ENCODE measurements at regions not wholly inside any gene's neighbourhood (a gene's known extent, or its start where the extent isn't known, plus 50 kb on each side); places are given as distances from the start of the nearest gene placed in this dataset.

DNA sequence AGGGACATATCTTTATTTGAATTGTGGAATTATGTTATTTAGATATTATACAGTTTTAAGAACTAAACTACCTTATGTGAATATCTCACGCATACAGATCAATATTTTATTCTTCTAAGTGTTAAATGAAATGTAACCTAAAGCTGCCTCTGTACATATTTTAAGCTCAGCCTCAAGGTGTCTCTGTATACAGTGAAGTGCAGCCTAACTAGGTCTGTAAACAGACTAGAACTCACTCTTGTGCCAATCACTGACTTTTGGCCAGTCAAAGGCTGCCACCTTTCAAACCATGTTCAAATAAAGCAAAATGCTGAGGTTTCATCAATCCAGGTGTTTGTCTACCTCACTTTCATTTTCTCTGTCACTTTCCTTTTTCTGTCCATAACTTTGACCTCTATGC, 1074.5 kb upstream of the PRKX start:
- H3K36me3 Mint-ChIP-seq (ENCODE audit: low read depth): no peaks in the 10 kb centered on the region
- H3K27ac Mint-ChIP-seq: no peak overlapping the region
- no peak overlapping the region for H3K4me3 Mint-ChIP-seq
- TF ChIP-seq CTCF (IDR thresholded peaks at IDR 0.05): no peak
- H3K9me3 Mint-ChIP-seq: peaks cover 4% of the 10 kb centered on the region; the same call in 1 of the 2 replicates
- no peaks in the 10 kb centered on the region for H3K4me1 Mint-ChIP-seq (ENCODE audit: low read depth)
- DNase-seq: no peak
- H3K27me3 Mint-ChIP-seq (ENCODE audit: insufficient read depth): no peaks in the 10 kb centered on the region; the same call in 1 of the 2 replicates

- H3K9me3 Mint-ChIP-seq: peaks cover 17% of the 10 kb centered on the region; the same call in 1 of the 2 replicates
- no peaks in the 10 kb centered on the region for H3K4me1 Mint-ChIP-seq (ENCODE audit: low read depth)
- DNase-seq: no peak
- H3K27me3 Mint-ChIP-seq (ENCODE audit: insufficient read depth): no peaks in the 10 kb centered on the region
- no peak overlapping the region for H3K4me3 Mint-ChIP-seq
- H3K27ac Mint-ChIP-seq: no peak overlapping the region
- TF ChIP-seq CTCF (IDR thresholded peaks at IDR 0.05): no peak
- H3K36me3 Mint-ChIP-seq (ENCODE audit: low read depth): no peaks in the 10 kb centered on the region
These were observed 1051.4 kb upstream of the PRKX start for GRCh38 chrX:4764888-4765287.

DNA sequence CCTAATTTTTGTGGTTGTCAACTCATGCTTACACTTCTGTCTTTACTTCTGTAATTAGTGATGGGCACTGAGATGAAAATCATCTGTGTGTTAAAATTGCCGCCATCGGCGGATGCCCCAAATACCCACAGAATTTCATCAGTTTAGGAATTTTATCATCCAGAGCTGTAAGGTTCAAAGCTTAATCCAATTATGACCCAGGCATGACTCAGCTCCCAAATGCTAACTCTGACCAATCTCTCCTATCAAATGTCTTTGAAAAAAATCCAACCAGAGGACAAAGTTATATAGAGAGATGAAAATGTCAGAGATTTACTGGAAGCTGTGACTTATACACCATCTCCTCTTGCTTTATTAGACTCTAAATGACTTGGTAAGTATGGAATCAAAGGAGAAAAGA, 1048.7 kb upstream of the PRKX start:
- H3K9me3 Mint-ChIP-seq: peaks cover 21% of the 10 kb centered on the region
- no peak for TF ChIP-seq CTCF (IDR thresholded peaks at IDR 0.05)
- H3K27ac Mint-ChIP-seq: no peak overlapping the region
- no peak for DNase-seq
- no peaks in the 10 kb centered on the region for H3K27me3 Mint-ChIP-seq (ENCODE audit: insufficient read depth)
- H3K4me1 Mint-ChIP-seq (ENCODE audit: low read depth): no peaks in the 10 kb centered on the region
- H3K4me3 Mint-ChIP-seq: no peak overlapping the region
- H3K36me3 Mint-ChIP-seq (ENCODE audit: low read depth): no peaks in the 10 kb centered on the region

DNA sequence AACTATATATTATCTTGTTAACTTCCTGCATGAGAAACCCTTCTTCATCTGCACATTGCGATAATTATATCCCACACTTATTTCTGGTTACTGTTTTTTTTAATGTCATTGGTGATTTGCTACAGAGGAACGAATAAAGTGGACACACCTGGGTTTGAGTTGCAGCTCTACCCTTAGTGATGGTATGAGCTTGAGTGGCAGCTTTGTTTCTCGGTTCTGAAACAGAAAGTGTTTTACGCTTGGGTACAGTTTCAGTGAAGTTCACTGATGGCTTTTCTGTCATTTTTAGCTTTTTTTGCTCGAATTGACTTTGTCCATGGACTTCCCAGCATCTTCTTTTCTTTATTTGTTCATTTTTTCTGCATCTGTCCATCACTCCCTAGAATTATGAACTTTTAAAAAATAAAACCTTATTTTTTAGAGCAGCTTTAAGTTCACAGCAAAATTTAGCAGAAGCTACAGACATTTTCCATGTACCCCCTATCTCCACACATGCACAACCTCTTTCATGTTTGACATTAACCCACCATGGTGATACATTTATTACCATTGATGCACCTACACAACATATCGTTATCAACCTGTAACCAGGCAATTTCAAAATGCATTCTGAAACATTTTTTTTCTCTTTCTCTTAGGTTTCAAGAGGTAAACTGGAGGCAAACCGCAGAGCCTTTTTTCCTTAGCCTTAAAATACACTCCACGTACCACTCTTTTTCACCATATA, 1041.6 kb upstream of the PRKX start:
- H3K36me3 Mint-ChIP-seq (ENCODE audit: low read depth): no peaks in the 10 kb centered on the region
- peaks cover 9% of the 10 kb centered on the region for H3K9me3 Mint-ChIP-seq
- no peaks in the 10 kb centered on the region for H3K27me3 Mint-ChIP-seq (ENCODE audit: insufficient read depth)
- no peak overlapping the region for H3K4me3 Mint-ChIP-seq
- no peak for TF ChIP-seq CTCF (IDR thresholded peaks at IDR 0.05)
- no peak overlapping the region for H3K27ac Mint-ChIP-seq
- no peaks in the 10 kb centered on the region for H3K4me1 Mint-ChIP-seq (ENCODE audit: low read depth)
- no peak for DNase-seq

DNA sequence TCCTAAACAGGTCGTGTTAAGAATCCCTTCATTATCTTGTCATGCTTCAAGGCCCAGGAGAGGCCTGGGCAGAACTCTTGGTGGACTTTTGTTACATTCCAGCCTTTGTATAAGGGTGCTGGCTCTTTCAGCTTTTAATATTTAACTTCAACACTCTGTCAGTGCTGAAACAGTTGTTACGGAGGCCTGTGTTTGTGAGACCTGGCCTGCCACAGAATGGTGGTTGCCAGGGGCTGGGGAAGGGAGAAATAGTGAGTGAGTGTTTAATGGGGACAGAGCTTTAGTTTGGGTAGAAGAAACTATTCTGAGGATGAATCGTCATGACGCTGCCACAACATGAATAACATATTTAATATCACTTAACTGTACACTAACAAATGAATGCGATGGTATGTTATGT, 1027.6 kb upstream of the PRKX start:
- DNase-seq: no peak
- Mint-ChIP-seq H3K9me3 (peaks cover 11% of the 10 kb centered on the region), H3K4me1 (ENCODE audit: low read depth) (no peaks in the 10 kb centered on the region), H3K4me3 (no peak overlapping the region), H3K36me3 (ENCODE audit: low read depth) (no peaks in the 10 kb centered on the region), H3K27ac (no peak overlapping the region), H3K27me3 (ENCODE audit: insufficient read depth) (no peaks in the 10 kb centered on the region)
- no peak for TF ChIP-seq CTCF (IDR thresholded peaks at IDR 0.05)
